HepG2 (cell line): ENCODE measurements at regions not wholly inside any gene's neighbourhood (a gene's known extent, or its start where the extent isn't known, plus 50 kb on each side); places are given as distances from the start of the nearest gene placed in this dataset.

Source experiments
- ATAC-seq: fragments of 200-7000 bp; cut with Tn5 transposase; 3 replicates; pipeline ENCODE4 v1.9.1; 2020; ENCODE audit warnings: mild to moderate bottlenecking, moderate library complexity
- BruUV-seq: library from RNA; stranded (reverse); fragments of 400-500 nt; replicated peaks from 2 replicates; lab custom pipeline; 2021; lab: Mats Ljungman, UMichigan
- CTCF ChIA-PET: fragments of 300-600 bp; formaldehyde crosslinking; extraction: SDS; loops from one replicate; lab custom pipeline; 2021; ENCODE audit warnings: low total read pairs, inconsistent platforms, low intra/inter-chr PET ratio; lab: Yijun Ruan, JAX
- POLR2A ChIA-PET: fragments of 350-600 bp; sonication (Branson Sonifier 250); formaldehyde crosslinking; loops from one replicate; lab custom pipeline; 2020; ENCODE audit warnings: antibody characterized with exemption, inconsistent platforms; lab: Yijun Ruan, JAX
- DNase-seq: peaks from one replicate; pipeline ENCODE4 v3.0.0-alpha.2; 2015; ENCODE audit warnings: low spot score
- FAIRE-seq: peaks from 3 replicates; lab custom pipeline; 2011; peaks lifted over from hg19 to GRCh38; lab: Jason Lieb, UNC
- H2AFZ ChIP-seq: one replicate; pipeline ENCODE4 v1.6.1; 2011; ENCODE audit warnings: low read length, inconsistent platforms
- H3K27ac ChIP-seq: fragments of 300-600 bp; 3 replicates; pipeline ENCODE4 v1.8.0; 2011; ENCODE audit warnings: mixed run types, mild to moderate bottlenecking, mixed read lengths, low read length, inconsistent platforms; ENCODE audit not compliant: insufficient read depth; ENCODE audit errors: extremely low read length
- H3K27me3 ChIP-seq, 2 experiments: fragments of 200-600 bp in 1 of 2; 2 replicates in 1 of 2; 3 replicates in 1 of 2; pipeline versions ENCODE4 v1.6.0 to v1.8.0; 2011; ENCODE audit warnings: low read length in 2 of 2, mild to moderate bottlenecking in 2 of 2, moderate library complexity in 2 of 2, inconsistent platforms in 1 of 2; ENCODE audit not compliant: insufficient read depth in 2 of 2, control insufficient read depth in 1 of 2
- H3K36me3 ChIP-seq, 2 experiments: fragments of 200-600 bp in 1 of 2; replicated peaks in 1 of 2; 2 replicates in 1 of 2; 3 replicates in 1 of 2; pipeline versions ENCODE4 v1.5.1 to v1.8.0; 2011; ENCODE audit warnings: low read length in 2 of 2, inconsistent platforms in 1 of 2; ENCODE audit not compliant: insufficient read depth in 2 of 2, control insufficient read depth in 1 of 2
- H3K4me1 ChIP-seq: 2 replicates; pipeline ENCODE4 v1.5.1; 2012; ENCODE audit warnings: low read length, inconsistent platforms; ENCODE audit not compliant: insufficient read depth
- H3K4me2 ChIP-seq: 2 replicates; pipeline ENCODE4 v1.6.0; 2011; ENCODE audit warnings: low read depth, low read length, inconsistent platforms
- H3K4me3 ChIP-seq, 3 experiments: fragments of 200-600 bp in 1 of 3; sonication (generic), shearing (Covaris generic) in 1 of 3; replicated peaks in 1 of 3; 2 replicates each; pipeline ENCODE4 v1.5.1; 2011 to 2016; ENCODE audit warnings: low read length in 3 of 3, inconsistent platforms in 2 of 3, low read depth in 2 of 3, mild to moderate bottlenecking in 2 of 3, control low read depth in 1 of 3, mixed read lengths in 1 of 3; ENCODE audit not compliant: insufficient read depth in 1 of 3
- H3K79me2 ChIP-seq: one replicate; pipeline ENCODE4 v1.6.1; 2011; ENCODE audit warnings: low read length, inconsistent platforms; ENCODE audit not compliant: insufficient read depth
- H3K9ac ChIP-seq: 2 replicates; pipeline ENCODE4 v1.6.0; 2011; ENCODE audit warnings: mild to moderate bottlenecking, low read depth, low read length, inconsistent platforms; ENCODE audit not compliant: insufficient read depth
- H3K9me3 ChIP-seq: 2 replicates; pipeline ENCODE4 v1.5.1; 2012; ENCODE audit warnings: mild to moderate bottlenecking, low read length
- H4K20me1 ChIP-seq: 2 replicates; pipeline ENCODE4 v1.6.0; 2011; ENCODE audit warnings: inconsistent platforms, mild to moderate bottlenecking, low read length, moderate library complexity; ENCODE audit not compliant: insufficient read depth
- MAFK ChIP-seq, 2 experiments: IDR thresholded peaks in 1 of 2; conservative IDR thresholded peaks in 1 of 2; 2 replicates each; pipeline ENCODE4 v1.6.1; 2011; ENCODE audit warnings: improper control_type of control experiment in 2 of 2, low read length in 2 of 2
- NR2F2 ChIP-seq: IDR thresholded peaks from 2 replicates; pipeline ENCODE4 v1.6.1; 2012; ENCODE audit warnings: low read depth, inconsistent platforms, borderline replicate concordance
- whole genome bisulfite sequencing: methylation state at CpG from one replicate; pipeline ENCODE4 v1.1.6; 2017; ENCODE audit warnings: low lambda C conversion rate; 5-methylcytosine and 5-hydroxymethylcytosine counted together
- in situ Hi-C: cut with HindIII; loops from 2 replicates; pipeline ENCODE4 v1.10.0; 2017; ENCODE audit warnings: low pct_unique_long_range_greater_than_20kb; ENCODE audit not compliant: extremely low pct_ligation_motif_present
- intact Hi-C: fragments of 100-400 bp; cut with micrococcal nuclease; formaldehyde crosslinking; loops from one replicate; pipeline ENCODE4 v1.10.0; 2022; ENCODE audit not compliant: unreplicated experiment
- TF ChIP-seq, protein P1 (sequence below): IDR thresholded peaks from 2 replicates; pipeline ENCODE4 v1.6.1; 2016; ENCODE audit warnings: low read depth

DNA sequence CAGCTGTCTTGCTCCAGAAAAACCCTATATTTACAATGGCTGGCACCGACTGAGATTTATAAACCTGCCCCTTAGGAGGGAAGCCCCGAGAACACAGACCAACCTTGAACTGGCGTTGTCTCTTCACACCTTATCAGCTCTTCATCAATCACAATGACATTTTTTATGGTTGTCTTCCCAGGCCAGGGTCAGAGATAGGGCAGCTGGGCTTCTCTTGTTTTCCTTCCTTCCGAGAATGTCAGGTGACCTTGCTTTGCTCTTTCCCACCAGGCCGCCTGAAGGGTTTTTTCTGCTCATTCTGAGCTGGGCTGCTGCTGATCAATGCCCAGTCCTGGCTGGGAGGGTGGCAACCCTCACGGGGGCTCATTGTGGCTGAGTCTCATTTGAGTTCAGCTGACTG lies 619.1 kb downstream of the CCDC171 start:
- no peaks in the 10 kb centered on the region for H3K9me3 ChIP-seq
- no peaks in the 10 kb centered on the region for H3K79me2 ChIP-seq
- no TSS peak for BruUV-seq
- CTCF ChIA-PET, result no interaction called here
- H3K27me3 ChIP-seq, result no peaks in the 10 kb centered on the region
- intact Hi-C loops (no loop called here), in situ Hi-C loops (no loop called here)
- POLR2A ChIA-PET, result no interaction called here
- H3K27ac ChIP-seq, result no peak overlapping the region
- no peak overlapping the region for H3K4me3 ChIP-seq
- H3K4me2 ChIP-seq, result no peak overlapping the region
- H4K20me1 ChIP-seq, result no peaks in the 10 kb centered on the region
- WGBS, result 2% methylated on average over 6 of the region's 6 CpGs
- DNase-seq (no peak), ATAC-seq (no peak), FAIRE-seq (no peak)
- H2AFZ ChIP-seq, result no peak overlapping the region
- H3K36me3 ChIP-seq, result no peaks in the 10 kb centered on the region
- H3K4me1 ChIP-seq, result no peaks in the 10 kb centered on the region
- H3K9ac ChIP-seq, result no peak overlapping the region
- TF ChIP-seq, protein P1, sequence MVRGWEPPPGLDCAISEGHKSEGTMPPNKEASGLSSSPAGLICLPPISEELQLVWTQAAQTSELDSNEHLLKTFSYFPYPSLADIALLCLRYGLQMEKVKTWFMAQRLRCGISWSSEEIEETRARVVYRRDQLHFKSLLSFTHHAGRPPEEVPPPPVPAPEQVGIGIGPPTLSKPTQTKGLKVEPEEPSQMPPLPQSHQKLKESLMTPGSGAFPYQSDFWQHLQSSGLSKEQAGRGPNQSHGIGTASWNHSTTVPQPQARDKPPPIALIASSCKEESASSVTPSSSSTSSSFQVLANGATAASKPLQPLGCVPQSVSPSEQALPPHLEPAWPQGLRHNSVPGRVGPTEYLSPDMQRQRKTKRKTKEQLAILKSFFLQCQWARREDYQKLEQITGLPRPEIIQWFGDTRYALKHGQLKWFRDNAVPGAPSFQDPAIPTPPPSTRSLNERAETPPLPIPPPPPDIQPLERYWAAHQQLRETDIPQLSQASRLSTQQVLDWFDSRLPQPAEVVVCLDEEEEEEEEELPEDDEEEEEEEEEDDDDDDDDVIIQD (CRISPR knock-in tag), result no peak

DNA sequence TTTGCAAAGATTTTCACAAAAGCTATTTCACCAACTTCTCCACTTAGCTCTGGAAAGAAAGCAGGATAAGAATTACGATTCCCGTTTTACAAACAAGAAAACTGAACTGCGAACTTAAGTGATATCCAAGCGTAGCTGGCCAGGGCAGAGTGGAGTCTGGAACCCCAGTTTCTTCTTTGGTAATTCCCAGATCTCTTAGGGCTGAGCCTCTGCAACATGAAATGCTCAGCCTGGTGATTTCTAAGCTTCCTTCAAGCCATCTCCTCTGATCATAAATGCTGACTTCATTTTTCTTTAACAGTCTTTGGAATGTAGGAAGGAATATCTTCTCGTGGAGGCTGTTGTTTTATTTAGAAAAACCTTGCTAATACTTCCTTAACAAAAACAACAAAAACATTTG lies 620.0 kb downstream of the CCDC171 start:
- ATAC-seq, result no peak
- POLR2A ChIA-PET, result no interaction called here
- no peak for FAIRE-seq
- no peak for DNase-seq
- Histone ChIP-seq H3K4me1 (no peaks in the 10 kb centered on the region), H3K9ac (no peak overlapping the region), H3K79me2 (no peaks in the 10 kb centered on the region), H3K27ac (no peak overlapping the region), H3K27me3 (no peaks in the 10 kb centered on the region), H3K36me3 (no peaks in the 10 kb centered on the region), H4K20me1 (no peaks in the 10 kb centered on the region), H2AFZ (no peak overlapping the region), H3K4me3 (no peak overlapping the region), H3K9me3 (no peaks in the 10 kb centered on the region), H3K4me2 (no peak overlapping the region)
- no TSS peak for BruUV-seq
- CTCF ChIA-PET, result no interaction called here
- in situ Hi-C loops, result no loop called here
- intact Hi-C loops, result no loop called here
- WGBS, result 2% methylated on average over 5 of the region's 5 CpGs
- TF ChIP-seq MAFK (conservative IDR thresholded peaks at IDR 0.05 in 1 of 2, IDR thresholded peaks at IDR 0.05 in 1 of 2; ENCODE audit: low read length in 2 of 2) (0 out of 4 replicates have a peak, but pooled peaks of 1 of the 2 experiments have one; percentile 4), NR2F2 (no peak)
